Frontal cortex (tissue), 3 donors: ENCODE measurements at regions not wholly inside any gene's neighbourhood (a gene's known extent, or its start where the extent isn't known, plus 50 kb on each side); places are given as distances from the start of the nearest gene placed in this dataset.
"Not testable (repeated sequence)": the region's sequence is repeated elsewhere in the genome, so short reads cannot be mapped to it uniquely, and the experiment has no call there.

Experiments used
- DNase-seq, 2 donors: peaks; one replicate each; pipeline ENCODE4 v3.0.0; 2012; ENCODE audit warnings: low spot score in 2 of 2
- FAIRE-seq: peaks from 2 replicates; lab custom pipeline; 2012; peaks lifted over from hg19 to GRCh38; lab: Jason Lieb, UNC
- donor health status: control.
- donor health status: control.
- donor health status: control.

DNA sequence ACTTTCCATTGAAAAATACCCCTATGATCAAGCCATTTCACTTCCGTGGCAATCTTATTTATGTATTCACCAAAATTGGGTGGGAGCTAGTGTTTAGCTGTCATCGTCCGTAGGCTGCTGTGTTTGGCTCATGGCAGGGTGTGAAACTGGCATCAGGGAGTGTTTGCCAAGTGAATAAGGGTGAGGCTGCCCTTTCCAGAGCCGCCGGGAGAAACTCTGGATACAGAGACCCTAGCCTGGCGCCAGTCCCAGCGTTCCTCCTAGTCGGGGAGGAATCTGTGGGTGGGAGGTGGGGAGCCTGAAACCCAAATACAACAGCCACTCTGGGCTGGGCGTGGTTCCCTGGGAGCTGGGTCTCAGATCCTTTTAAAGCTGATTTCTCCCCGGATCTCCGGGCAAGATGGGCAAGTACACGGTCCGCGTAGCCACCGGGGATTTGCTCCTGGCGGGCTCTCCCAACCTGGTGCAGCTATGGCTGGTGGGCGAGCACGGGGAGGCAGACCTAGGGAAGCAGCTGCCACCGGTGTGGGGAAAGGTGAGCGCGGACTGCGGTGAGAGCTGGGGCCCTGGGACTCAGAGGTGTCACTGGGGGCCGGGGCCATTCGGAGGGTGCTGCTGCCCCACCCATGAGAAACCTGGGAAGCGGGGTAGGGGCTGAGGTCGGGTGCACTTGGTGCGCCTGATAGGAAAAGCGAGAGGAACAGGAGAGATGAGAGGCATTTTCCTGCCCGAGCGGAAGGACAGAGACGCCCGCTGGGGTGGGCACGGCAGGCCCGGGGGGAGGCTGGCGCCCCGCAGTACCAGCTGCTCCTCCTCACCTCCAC, 62.1 kb upstream of the TEKT1 start:
- no peak for FAIRE-seq
- DNase-seq, result peak in 1 of 2 donors; percentile 34

DNA sequence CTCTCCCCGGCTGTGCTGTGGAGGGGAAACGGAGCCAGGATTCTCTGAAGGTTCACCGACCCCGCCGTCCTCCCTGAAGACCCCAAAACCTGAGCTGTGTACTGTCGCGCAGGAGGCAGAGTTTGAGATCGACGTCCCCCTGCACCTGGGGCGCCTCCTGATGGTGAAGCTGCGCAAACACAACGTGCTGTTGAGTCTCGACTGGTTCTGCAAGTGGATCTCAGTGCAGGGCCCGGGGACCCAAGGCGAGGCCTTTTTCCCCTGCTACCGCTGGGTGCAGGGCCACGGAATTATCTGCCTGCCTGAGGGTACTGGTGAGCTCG, 62.6 kb upstream of the TEKT1 start:
- FAIRE-seq (no peak), DNase-seq (peak in 1 of 2 donors; percentile 36)

DNA sequence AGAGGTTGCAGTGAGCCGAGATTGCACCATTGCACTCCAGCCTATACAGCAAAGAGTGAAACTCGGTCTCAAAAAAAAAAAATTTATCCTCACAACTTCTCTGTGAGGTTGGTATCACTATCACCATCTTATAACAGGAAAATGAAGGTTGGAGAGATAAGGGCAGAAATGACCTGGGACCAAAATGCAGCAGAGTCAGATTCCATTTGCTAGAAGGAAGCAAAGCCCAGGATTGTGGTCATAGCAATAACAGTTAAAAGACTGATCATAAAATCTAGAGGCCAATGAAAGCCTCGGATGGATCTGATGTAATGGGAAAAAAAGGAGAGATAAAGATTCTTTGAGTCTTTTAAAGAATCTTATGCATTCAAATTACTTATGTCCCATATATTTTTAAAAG, 69.6 kb upstream of the TEKT1 start:
- DNase-seq (no peak), FAIRE-seq (no peak)

DNA sequence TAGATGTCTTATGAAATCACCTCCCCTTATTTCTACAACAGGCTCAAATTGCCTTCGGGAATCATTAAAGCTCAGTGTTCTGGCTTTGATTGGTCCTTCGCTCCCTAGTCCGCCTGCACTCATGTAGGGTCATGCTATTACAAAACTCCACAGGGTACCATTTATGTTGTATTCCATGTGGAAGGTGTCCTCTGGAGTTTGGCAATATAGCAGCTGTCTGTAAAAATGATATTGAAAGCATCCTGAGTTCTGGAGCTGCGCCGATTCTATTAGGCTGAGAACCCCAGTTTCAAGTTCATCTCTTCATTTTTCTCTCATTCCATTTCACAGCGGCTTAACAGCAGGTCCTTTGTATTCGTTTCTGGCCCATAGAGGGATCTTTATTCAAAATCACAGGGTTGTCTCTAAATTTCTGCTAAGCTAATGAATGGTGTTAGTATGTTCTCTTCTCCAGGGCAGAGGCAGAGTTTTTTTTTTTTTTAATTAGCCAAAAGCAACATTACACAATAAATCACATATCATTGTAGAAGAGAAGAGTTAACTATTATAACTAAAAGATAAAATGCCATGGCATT, 71.9 kb upstream of the TEKT1 start:
- FAIRE-seq (no peak), DNase-seq (no peak)

DNA sequence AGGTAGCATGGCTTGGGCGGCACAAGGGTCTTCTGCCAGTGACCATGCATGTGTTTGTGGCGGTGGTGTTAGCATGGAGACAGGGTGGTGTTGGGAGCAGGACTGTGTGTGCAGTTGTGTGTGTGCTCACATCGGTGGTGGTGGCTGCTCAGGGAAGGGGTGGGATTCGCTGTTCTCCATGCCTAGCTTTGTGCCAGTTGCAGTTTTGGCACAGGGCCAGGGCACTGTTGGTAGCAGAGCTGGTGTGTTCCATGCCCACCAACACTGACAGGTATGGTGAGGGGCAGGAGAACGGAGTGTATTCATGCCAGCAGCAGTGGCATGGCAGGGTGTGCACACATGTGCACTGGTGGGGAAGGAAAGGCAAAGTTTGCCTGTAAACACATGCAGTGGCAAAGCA, 77.3 kb upstream of the TEKT1 start:
- FAIRE-seq, result no peak
- no peak for DNase-seq

- FAIRE-seq, result no peak
- DNase-seq, result no peak
Observed at GRCh38 chr17:6910987-6911603, 79.6 kb upstream of the TEKT1 start.

DNA sequence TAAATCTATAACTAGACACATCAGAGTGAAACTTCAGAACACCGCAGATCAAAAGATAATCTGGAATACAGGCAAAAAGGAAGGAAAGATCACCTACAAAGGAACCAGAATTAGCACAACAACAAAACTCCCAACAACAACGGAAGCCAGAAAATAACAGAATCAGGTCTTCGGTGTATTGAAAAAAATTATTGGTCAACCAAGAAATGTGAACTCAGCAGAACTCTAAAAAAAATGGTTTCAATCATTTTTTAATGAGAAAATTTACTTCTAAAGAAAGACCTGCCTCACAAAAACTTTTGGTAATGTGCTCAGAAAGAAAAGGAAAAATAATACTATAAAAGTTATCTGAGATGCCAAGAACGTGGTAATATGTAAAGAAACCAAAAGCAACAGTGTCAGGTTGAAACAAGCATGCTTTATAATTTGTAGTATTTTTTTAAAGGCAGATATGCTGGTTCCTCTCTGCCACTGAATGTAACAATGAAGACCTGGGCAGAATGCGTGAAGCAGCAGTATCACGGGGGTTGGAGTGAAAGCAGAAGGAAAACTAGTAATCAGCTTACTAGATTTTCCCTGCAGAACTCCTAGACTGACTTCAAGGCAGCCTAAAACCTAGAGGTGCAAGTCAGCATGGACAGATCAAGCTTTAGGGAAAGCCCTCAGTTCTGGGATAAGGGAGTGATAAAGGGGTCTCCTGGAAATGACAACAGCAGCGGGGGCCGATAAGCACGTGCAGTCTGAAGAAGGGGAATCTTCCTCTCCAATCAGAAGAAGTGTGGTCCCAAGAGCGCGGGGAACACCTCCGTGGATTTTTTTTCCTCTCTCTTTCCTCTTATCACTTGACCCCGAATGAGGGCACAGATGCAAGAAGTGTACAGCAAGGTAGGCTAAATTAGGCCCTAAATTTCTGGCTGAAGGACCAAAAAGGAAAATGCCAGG, 80.9 kb upstream of the TEKT1 start:
- DNase-seq (no peak), FAIRE-seq (no peak)

DNA sequence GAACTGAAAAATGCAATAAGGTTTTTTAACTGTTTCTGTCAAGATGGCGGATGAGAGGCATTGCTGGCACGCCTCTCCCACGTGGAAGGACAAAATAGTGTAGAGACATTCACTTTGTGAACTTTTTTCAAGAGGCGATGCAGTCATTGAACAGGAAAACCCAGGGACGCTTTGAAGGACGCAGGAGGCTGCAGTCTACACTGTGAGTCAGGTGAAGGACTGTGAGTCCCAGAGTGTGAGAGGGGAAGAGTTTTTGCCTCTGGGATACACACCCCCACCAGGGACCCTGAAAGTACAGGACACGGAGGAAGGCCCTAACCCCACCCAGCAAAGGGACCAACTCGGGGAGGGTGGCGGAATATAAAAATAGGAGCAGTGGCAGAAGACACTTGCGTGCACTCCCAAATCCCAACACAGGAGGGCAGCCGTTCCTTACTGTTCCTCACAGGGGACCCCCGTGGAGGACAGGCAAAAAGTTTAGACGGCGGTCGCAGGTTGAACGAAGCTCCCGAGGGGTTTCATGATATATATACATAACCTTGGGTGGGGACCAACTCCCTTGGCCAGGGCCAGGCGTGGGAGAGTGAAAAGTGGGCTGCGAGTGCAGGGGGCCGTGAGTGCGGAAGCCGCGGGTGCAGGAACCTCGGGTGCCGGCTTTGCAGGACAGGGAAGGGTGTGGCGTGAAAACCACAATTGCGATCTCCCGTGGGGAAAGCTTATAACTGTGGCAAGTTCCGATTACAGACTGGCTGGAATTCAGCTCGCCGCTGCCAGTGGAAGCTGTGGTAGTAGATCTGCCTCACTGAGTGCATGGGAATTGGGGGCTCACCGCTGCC, 82.0 kb upstream of the ALOX12 start:
- no peak for FAIRE-seq
- DNase-seq, result peak; percentile 30 to 77

DNA sequence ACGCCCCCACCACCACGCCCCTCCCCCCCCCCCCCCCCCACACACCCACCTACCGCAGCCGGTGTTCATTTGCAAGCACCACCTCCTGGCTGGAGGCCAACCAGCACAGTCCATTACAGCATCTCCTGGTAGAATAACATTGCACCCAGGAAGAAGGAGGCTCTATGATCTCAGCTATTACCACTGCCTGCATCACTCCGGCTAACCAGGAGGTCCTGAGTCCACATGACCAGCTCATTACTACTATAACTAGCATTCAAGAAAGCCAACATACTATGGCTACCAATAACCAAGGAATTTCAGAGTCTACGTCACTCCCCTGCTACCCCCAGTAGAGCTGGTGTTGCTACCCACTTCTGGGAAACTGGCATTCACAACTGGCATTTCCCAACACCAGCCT, 81.1 kb upstream of the ALOX12 start:
- DNase-seq, result no peak
- FAIRE-seq, result no peak

DNA sequence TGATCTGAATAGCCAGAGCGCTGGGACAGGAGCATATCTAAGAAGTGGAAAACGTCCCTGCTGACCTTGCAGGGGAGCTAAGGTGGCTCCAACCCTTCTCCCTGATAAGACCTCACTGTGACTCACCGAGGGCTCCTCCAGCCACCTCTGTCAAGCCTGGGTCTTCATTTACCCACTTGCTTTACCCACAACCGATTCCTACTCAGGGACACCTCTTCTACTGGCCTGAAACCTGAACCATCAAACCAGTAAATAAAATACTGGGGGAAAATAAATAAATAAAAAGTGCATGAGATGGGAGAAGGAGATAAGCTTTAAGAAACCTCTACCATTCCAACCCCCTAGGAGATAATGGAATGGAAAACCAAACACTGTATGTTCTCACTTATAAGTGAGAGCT, 80.2 kb upstream of the ALOX12 start:
- DNase-seq (no peak), FAIRE-seq (no peak)

- no peak for FAIRE-seq
- DNase-seq, result no peak
Observed at GRCh38 chr17:6919158-6919557, 76.7 kb upstream of the ALOX12 start.

- FAIRE-seq, result no peak
Observed at GRCh38 chr17:6923385-6923784, 72.5 kb upstream of the ALOX12 start.

GRCh38 chr17:6924208-6924607, 71.6 kb upstream of the ALOX12 start:
- FAIRE-seq, result no peak
- no peak for DNase-seq

More at GRCh38 chr17:6923385-6923784, 72.5 kb upstream of the ALOX12 start:
- no peak for DNase-seq

DNA sequence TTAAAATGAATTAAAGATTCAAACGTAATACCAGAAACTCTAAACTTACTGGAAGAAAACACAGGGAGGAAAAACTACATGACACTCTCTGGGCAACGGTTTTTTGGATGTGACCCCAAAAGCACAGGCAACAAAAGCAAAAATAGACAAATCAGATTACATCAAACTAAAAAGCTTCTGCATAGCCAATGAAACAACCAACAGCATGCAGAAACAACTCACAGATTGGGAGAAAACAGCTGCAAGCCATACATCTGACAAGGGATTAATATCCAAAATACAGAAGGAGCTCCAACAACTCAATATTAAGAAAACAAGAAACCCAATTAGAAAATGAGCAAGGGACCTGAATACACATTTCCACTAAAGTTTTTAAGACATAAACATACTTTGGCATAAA, 69.2 kb upstream of the ALOX12 start:
- DNase-seq, result no peak
- no peak for FAIRE-seq

- no peak for DNase-seq
- FAIRE-seq, result no peak
Observed at GRCh38 chr17:6927290-6928126, 68.3 kb upstream of the ALOX12 start.

DNA sequence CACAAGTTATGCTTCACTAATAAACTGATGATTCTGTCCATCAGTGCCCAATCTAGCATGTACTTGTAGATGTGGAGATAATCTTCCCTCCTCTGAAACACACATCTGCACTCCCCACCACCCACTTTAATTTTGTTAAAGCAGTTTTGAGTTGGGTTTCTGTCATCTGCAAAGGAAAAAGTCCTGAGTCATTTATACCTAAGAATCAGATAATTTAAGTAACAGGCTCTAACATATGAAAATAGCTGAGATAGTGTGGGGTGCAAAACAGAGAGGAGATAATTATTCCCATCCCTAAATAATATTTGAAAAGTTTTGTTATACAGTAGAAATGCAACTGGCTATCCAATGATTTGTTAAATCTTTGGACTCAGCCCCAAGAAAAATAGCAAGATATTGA, 67.7 kb upstream of the ALOX12 start:
- DNase-seq (no peak), FAIRE-seq (no peak)

GRCh38 chr17:6930749-6931148, 65.1 kb upstream of the ALOX12 start:
- DNase-seq (no peak), FAIRE-seq (no peak)

DNA sequence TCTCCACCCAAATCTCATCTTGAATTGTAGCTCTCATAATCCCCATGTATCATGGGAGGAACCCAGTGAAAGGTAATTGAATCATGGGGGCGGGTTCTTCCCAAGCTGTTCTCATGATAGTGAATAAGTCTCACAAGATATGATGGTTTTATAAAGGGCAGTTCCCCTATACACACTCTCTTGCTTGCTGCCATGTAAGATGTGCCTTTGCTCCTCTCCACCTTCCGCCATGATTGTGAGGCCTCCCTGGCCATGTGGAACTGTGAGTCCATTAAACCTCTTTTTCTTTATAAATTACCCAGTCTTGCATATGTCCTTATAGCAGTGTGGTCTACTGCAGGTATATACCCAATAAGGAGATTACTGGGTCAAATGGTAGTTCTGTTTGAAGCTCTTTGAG, 61.3 kb upstream of the ALOX12 start:
- not testable (repeated sequence) for FAIRE-seq, DNase-seq
